ENCODE measurements at regions not wholly inside any gene's neighbourhood (a gene's known extent, or its start where the extent isn't known, plus 50 kb on each side); places are given as distances from the start of the nearest gene placed in this dataset.

GRCh38 chr10:33704214-33704830 lies 369.9 kb upstream of the NRP1 start (continued):
- no peak for TF ChIP-seq TEAD4 (IDR thresholded peaks at IDR 0.05; ENCODE audit: low read depth, low read length)
- no peak for TF ChIP-seq KDM5A (IDR thresholded peaks at IDR 0.05; ENCODE audit: low read length)
- no peak for TF ChIP-seq TAF7 (optimal IDR thresholded peaks at IDR 0.05; ENCODE audit: borderline replicate concordance, low read depth, low read length)
- no peak for TF ChIP-seq SUZ12 (IDR thresholded peaks at IDR 0.05; ENCODE audit: low read length)
- no peak for TF ChIP-seq BACH1 (IDR thresholded peaks at IDR 0.05; ENCODE audit: low read length)
- TF ChIP-seq SP1 (IDR thresholded peaks at IDR 0.05; ENCODE audit: low read depth, low read length) = no peak
- TF ChIP-seq, protein P1, sequence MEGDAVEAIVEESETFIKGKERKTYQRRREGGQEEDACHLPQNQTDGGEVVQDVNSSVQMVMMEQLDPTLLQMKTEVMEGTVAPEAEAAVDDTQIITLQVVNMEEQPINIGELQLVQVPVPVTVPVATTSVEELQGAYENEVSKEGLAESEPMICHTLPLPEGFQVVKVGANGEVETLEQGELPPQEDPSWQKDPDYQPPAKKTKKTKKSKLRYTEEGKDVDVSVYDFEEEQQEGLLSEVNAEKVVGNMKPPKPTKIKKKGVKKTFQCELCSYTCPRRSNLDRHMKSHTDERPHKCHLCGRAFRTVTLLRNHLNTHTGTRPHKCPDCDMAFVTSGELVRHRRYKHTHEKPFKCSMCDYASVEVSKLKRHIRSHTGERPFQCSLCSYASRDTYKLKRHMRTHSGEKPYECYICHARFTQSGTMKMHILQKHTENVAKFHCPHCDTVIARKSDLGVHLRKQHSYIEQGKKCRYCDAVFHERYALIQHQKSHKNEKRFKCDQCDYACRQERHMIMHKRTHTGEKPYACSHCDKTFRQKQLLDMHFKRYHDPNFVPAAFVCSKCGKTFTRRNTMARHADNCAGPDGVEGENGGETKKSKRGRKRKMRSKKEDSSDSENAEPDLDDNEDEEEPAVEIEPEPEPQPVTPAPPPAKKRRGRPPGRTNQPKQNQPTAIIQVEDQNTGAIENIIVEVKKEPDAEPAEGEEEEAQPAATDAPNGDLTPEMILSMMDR (IDR thresholded peaks at IDR 0.05; ENCODE audit: control extremely low read depth in 1 of 3, insufficient read depth in 1 of 3, low read depth in 1 of 3, low read length in 3 of 3) = no peak
- no peak for TF ChIP-seq ASH2L (IDR thresholded peaks at IDR 0.05; ENCODE audit: low read length)
- no peak for TF ChIP-seq PHF8 (conservative IDR thresholded peaks at IDR 0.05; ENCODE audit: low read depth, low read length)
- no peak for TF ChIP-seq SIX5 (IDR thresholded peaks at IDR 0.05; ENCODE audit: low read depth, low read length)

Data from H1 (cell line).